Endothelial cell of umbilical vein (primary cell): ENCODE measurements at regions not wholly inside any gene's neighbourhood (a gene's known extent, or its start where the extent isn't known, plus 50 kb on each side); places are given as distances from the start of the nearest gene placed in this dataset.
A peak's percentile ranks its signal among the peaks of the same experiment; 100 is the strongest.

ENCODE experiments used
- EZH2 ChIP-seq: IDR thresholded peaks from 2 replicates; pipeline ENCODE4 v1.6.1; 2012; ENCODE audit warnings: borderline replicate concordance, low read depth, mild to moderate bottlenecking, moderate library complexity, low read length, inconsistent platforms; ENCODE audit not compliant: severe bottlenecking
- FOS ChIP-seq: IDR thresholded peaks from 2 replicates; pipeline ENCODE4 v1.6.1; 2011; ENCODE audit warnings: mild to moderate bottlenecking, low read length, moderate library complexity, borderline replicate concordance; ENCODE audit not compliant: insufficient read depth
- JUN ChIP-seq: IDR thresholded peaks from 2 replicates; pipeline ENCODE4 v1.6.1; 2011; ENCODE audit warnings: borderline replicate concordance, low read depth; ENCODE audit not compliant: insufficient read length, insufficient read depth
- POLR2A ChIP-seq: IDR thresholded peaks from 2 replicates; pipeline ENCODE4 v1.6.1; 2012; ENCODE audit warnings: low read depth, mild to moderate bottlenecking, control low read depth, low read length
- TF ChIP-seq, protein P1 (sequence below), 2 donors: IDR thresholded peaks; 1 replicate in 1 of 2; 2 replicates in 1 of 2; pipeline ENCODE4 v1.5.1; 2011; ENCODE audit warnings: low read length in 2 of 2, mild to moderate bottlenecking in 2 of 2, moderate library complexity in 2 of 2, control low read depth in 1 of 2, inconsistent platforms in 1 of 2, low read depth in 1 of 2; ENCODE audit not compliant: insufficient read depth in 1 of 2; ENCODE audit errors: extremely low read depth in 1 of 2

DNA sequence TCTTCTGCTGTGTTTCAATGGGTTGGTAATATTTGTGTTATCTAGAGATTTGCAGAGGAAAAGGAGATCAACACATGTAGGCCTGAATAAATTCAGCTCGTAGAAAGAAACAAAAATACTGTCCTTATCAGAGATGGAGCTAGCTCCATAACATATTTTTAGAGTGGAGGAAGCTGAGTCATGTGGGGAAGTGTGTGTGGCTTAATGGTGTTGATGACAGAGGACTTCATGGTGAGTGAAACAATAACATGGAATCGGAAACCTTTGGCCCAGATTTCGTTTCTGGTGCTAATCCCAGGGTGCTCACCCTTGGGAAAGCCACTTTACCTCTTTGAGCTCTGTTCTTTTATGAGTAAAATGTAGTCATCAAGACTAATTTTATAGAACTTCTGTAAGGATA lies 825.0 kb downstream of the TLR4 start:
- TF ChIP-seq EZH2 (no peak), JUN (peak; percentile 96), POLR2A (no peak), FOS (peak; percentile 89)
- TF ChIP-seq, protein P1, sequence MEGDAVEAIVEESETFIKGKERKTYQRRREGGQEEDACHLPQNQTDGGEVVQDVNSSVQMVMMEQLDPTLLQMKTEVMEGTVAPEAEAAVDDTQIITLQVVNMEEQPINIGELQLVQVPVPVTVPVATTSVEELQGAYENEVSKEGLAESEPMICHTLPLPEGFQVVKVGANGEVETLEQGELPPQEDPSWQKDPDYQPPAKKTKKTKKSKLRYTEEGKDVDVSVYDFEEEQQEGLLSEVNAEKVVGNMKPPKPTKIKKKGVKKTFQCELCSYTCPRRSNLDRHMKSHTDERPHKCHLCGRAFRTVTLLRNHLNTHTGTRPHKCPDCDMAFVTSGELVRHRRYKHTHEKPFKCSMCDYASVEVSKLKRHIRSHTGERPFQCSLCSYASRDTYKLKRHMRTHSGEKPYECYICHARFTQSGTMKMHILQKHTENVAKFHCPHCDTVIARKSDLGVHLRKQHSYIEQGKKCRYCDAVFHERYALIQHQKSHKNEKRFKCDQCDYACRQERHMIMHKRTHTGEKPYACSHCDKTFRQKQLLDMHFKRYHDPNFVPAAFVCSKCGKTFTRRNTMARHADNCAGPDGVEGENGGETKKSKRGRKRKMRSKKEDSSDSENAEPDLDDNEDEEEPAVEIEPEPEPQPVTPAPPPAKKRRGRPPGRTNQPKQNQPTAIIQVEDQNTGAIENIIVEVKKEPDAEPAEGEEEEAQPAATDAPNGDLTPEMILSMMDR (IDR thresholded peaks at IDR 0.05; ENCODE audit: extremely low read depth in 1 of 2, insufficient read depth in 1 of 2, low read depth in 1 of 2, low read length in 2 of 2): no peak
